Immature natural killer cell (primary cell): ENCODE measurements at regions not wholly inside any gene's neighbourhood (a gene's known extent, or its start where the extent isn't known, plus 50 kb on each side); places are given as distances from the start of the nearest gene placed in this dataset.
"Not testable (repeated sequence)": the region's sequence is repeated elsewhere in the genome, so short reads cannot be mapped to it uniquely, and the experiment has no call there.

ENCODE experiments used
- DNase-seq, 3 donors: peaks; one replicate each; pipeline ENCODE4 v3.0.0; 2022; ENCODE audit warnings: mixed read lengths in 1 of 3
- H3K27ac Mint-ChIP-seq, 6 donors: one replicate each; pipeline ENCODE4 v1.8.0; 2020; ENCODE audit warnings: mixed read lengths in 6 of 6, mild to moderate bottlenecking in 5 of 6, inconsistent platforms in 4 of 6, moderate library complexity in 3 of 6
- H3K27me3 Mint-ChIP-seq, 3 donors: one replicate each; pipeline ENCODE4 v1.8.0; 2020 to 2021; ENCODE audit warnings: low read depth in 3 of 3, mild to moderate bottlenecking in 3 of 3, mixed read lengths in 3 of 3, moderate library complexity in 3 of 3, inconsistent platforms in 1 of 3
- H3K36me3 Mint-ChIP-seq, 3 donors: one replicate each; pipeline ENCODE4 v1.8.0; 2020; ENCODE audit warnings: mixed read lengths in 3 of 3, inconsistent platforms in 2 of 3, mild to moderate bottlenecking in 2 of 3
- H3K4me1 Mint-ChIP-seq, 2 donors: one replicate each; pipeline ENCODE4 v1.8.0; 2020; ENCODE audit warnings: inconsistent platforms in 2 of 2, mild to moderate bottlenecking in 2 of 2, mixed read lengths in 2 of 2, moderate library complexity in 1 of 2
- H3K4me3 Mint-ChIP-seq, 5 donors: one replicate each; pipeline ENCODE4 v1.8.0; 2020; ENCODE audit warnings: mild to moderate bottlenecking in 5 of 5, mixed read lengths in 5 of 5, inconsistent platforms in 3 of 5, moderate library complexity in 3 of 5
- H3K9me3 Mint-ChIP-seq, 6 donors: one replicate each; pipeline ENCODE4 v1.8.0; 2020; ENCODE audit warnings: mild to moderate bottlenecking in 6 of 6, mixed read lengths in 6 of 6, inconsistent platforms in 4 of 6, moderate library complexity in 3 of 6

GRCh38 chr10:6843481-6843881, 263.4 kb upstream of the PRKCQ start:
- DNase-seq, result peak in 1 of 3 donors; percentile 9
- Mint-ChIP-seq H3K4me3 (no peak overlapping the region), H3K27ac (no peak overlapping the region), H3K9me3 (no peaks in the 10 kb centered on the region), H3K27me3 (peaks cover 0 to 13% (median 2%) of the 10 kb centered on the region in 3 donors), H3K4me1 (peaks cover 0 to 2% of the 10 kb centered on the region in 2 donors), H3K36me3 (no peaks in the 10 kb centered on the region)

DNA sequence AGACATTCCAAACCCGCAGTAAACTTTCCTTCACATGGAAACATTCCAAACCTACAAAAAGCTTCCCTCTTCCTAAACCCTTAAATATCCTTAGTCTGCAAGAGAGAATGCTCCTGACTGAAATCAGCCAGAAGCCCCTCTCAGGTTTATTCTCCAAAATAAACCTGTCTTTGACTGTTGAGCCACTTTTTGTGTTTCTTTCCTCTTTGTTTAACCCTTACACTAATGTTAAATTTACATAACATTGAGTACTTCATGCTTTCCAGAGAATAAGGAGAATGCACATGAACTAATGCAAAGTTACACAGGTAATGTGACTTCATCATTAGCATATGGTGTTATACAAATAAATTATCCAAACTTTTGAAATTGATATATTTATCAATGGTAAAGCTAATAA, 262.6 kb upstream of the PRKCQ start:
- no peak overlapping the region for H3K4me3 Mint-ChIP-seq
- no peaks in the 10 kb centered on the region for H3K36me3 Mint-ChIP-seq
- H3K27me3 Mint-ChIP-seq, result peaks cover 0 to 13% (median 2%) of the 10 kb centered on the region in 3 donors
- peaks cover 0 to 2% of the 10 kb centered on the region in 2 donors for H3K4me1 Mint-ChIP-seq
- no peak overlapping the region for H3K27ac Mint-ChIP-seq
- no peaks in the 10 kb centered on the region for H3K9me3 Mint-ChIP-seq
- DNase-seq, result no peak

DNA sequence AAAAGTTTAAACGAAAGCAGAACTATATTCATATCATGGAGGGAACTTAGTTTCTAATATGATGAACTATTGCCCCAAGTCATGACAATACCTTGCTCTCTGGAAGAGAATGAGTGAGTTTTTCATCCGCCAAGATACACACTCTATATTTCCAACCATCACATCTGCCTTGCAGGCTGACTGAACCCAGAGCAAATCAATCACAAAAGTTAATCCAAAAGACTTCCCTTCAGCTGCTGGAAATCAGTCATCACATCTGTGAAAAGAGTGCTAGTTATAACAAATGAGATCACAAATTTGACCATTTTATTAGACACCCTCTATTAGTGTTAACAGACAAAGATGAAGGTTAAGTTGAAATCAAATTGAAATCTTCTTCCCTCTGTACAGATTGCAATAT, 261.7 kb upstream of the PRKCQ start:
- no peaks in the 10 kb centered on the region for H3K36me3 Mint-ChIP-seq
- peaks cover 0 to 11% (median 2%) of the 10 kb centered on the region in 3 donors for H3K27me3 Mint-ChIP-seq
- H3K4me3 Mint-ChIP-seq, result no peak overlapping the region
- no peak for DNase-seq
- no peak overlapping the region for H3K27ac Mint-ChIP-seq
- peaks cover 0 to 2% of the 10 kb centered on the region in 2 donors for H3K4me1 Mint-ChIP-seq
- H3K9me3 Mint-ChIP-seq, result no peaks in the 10 kb centered on the region

GRCh38 chr10:6840766-6841165, 260.7 kb upstream of the PRKCQ start:
- Mint-ChIP-seq H3K36me3 (no peaks in the 10 kb centered on the region), H3K27me3 (peaks cover 0 to 10% (median 2%) of the 10 kb centered on the region in 3 donors), H3K4me1 (peaks cover 0 to 2% of the 10 kb centered on the region in 2 donors), H3K27ac (no peak overlapping the region), H3K4me3 (no peak overlapping the region), H3K9me3 (no peaks in the 10 kb centered on the region)
- DNase-seq, result no peak

DNA sequence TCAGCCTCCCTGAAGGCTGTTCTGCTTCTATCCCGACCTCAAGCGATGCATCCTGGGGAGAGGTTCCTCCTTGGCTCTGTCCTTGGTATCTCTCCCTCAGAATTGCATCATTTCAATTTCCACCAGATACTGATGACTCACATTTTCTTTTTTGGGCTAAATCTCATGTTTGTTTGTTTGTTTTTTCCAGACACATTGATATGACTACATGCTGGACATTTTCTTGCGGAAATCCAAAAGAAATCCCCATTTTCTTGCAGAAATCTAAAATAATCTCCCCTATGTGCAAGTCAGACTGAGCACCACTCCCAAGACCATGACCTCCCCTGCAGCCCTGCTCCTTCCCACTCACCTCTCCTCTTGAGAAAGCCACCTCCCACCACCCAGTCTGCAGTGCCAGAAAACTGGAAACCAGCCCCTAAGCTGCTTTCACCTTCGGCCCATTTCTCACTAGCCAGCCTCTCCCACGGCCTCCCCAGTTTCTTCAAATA, 260.2 kb upstream of the PRKCQ start:
- Mint-ChIP-seq H3K9me3 (no peaks in the 10 kb centered on the region), H3K27ac (no peak overlapping the region), H3K36me3 (no peaks in the 10 kb centered on the region), H3K4me3 (no peak overlapping the region), H3K4me1 (peaks cover 0 to 2% of the 10 kb centered on the region in 2 donors), H3K27me3 (peaks cover 0 to 10% (median 2%) of the 10 kb centered on the region in 3 donors)
- no peak for DNase-seq

DNA sequence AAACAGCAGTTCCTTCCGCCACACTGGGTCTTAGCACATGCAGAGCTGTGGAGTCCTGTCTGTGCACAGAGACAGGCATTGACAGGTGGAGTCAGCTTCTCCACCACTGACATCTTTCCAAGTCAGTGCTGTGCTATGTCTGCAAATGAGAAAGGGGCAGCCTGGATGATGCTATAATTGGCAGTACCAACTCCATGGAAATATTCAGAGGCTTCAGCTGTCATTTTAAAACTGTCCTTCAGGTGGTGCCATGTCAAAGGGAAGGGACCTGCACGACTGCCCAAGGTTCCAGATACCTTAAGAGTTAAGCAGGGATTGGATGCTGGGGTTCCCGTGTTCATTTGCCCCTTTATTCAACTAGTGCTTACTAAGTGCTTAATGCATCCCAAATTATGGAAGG, 258.0 kb upstream of the PRKCQ start:
- H3K4me1 Mint-ChIP-seq, result no peaks in the 10 kb centered on the region
- no peak overlapping the region for H3K4me3 Mint-ChIP-seq
- peaks cover 0 to 5% (median 2%) of the 10 kb centered on the region in 3 donors for H3K27me3 Mint-ChIP-seq
- no peaks in the 10 kb centered on the region for H3K36me3 Mint-ChIP-seq
- peak in 1 of 3 donors; percentile 10 for DNase-seq
- no peak overlapping the region for H3K27ac Mint-ChIP-seq
- no peaks in the 10 kb centered on the region for H3K9me3 Mint-ChIP-seq

DNA sequence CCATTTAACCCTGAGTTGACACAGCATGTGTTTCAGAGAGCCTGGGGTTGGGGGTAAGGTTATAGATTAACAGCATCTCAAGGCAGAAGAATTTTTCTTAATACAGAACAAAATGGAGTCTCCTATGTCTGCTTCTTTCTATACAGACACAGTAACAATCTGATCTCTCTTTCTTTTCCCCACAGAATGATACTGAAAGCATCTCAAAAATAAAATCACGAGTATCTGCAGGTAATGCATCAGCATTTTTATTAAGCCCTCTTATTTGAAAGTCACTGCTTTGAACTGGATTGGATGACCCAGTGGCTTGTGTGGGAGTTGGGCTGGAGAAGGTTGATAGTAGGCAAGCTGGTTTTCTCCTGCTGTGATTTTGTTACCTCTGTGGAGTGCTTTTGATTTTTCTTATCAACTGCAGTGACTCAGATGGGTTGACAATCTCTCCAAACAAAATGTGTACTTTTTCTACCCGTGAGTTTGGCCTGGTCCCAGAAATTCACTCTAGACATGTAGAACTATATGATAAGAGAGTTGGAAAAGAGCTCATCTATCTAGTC, 253.5 kb upstream of the PRKCQ start:
- Mint-ChIP-seq H3K27ac (no peak overlapping the region), H3K4me3 (no peak overlapping the region), H3K4me1 (no peaks in the 10 kb centered on the region), H3K27me3 (peaks cover 0 to 2% (median 0%) of the 10 kb centered on the region in 3 donors), H3K9me3 (no peaks in the 10 kb centered on the region), H3K36me3 (no peaks in the 10 kb centered on the region)
- DNase-seq, result no peak

GRCh38 chr10:6830981-6831380, 250.9 kb upstream of the PRKCQ start:
- H3K36me3 Mint-ChIP-seq, H3K4me3 Mint-ChIP-seq, H3K4me1 Mint-ChIP-seq, H3K27me3 Mint-ChIP-seq, DNase-seq, H3K27ac Mint-ChIP-seq, H3K9me3 Mint-ChIP-seq: not testable (repeated sequence)

DNA sequence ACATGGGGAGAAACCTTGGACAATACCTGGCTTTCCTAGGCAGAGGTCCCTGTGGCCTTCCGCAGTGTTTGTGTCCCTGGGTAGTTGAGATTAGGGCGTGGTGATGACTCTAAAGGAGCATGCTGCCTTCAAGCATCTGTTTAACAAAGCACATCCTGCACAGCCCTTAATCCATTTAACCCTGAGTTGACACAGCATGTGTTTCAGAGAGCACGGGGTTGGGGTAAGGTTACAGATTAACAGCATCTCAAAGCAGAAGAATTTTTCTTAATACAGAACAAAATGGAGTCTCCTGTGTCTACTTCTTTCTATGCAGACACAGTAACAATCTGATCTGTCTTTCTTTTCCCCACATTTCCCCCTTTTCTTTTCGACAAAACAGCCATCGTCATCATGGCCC, 244.7 kb upstream of the PRKCQ start:
- not testable (repeated sequence) for H3K27ac Mint-ChIP-seq, H3K36me3 Mint-ChIP-seq, H3K9me3 Mint-ChIP-seq, H3K4me3 Mint-ChIP-seq, H3K27me3 Mint-ChIP-seq, DNase-seq, H3K4me1 Mint-ChIP-seq

GRCh38 chr10:6823770-6824169, 243.7 kb upstream of the PRKCQ start:
- Mint-ChIP-seq H3K27ac (no peak overlapping the region), H3K4me3 (no peak overlapping the region), H3K36me3 (no peaks in the 10 kb centered on the region), H3K27me3 (peaks cover 2 to 8% (median 4%) of the 10 kb centered on the region in 3 donors), H3K9me3 (no peaks in the 10 kb centered on the region), H3K4me1 (no peaks in the 10 kb centered on the region)
- no peak for DNase-seq

DNA sequence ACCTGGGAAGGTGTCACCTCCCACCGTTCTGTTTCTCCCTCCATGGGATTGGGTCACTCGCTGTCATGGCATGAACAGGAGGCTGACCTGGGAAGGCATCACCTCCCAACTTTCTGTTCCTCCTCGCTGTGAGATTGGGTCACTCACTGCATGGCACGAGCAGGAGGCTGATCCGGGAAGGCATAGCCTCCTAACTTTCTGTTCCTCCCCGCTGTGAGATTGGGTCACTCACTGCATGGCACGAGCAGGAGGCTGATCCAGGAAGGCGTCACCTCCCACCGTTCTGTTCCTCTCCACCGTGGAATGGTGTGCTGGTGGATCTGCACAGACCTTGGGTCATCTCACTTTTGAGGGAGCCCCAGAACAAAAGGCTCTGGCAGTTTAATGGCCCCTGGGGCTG, 239.2 kb upstream of the PRKCQ start:
- no peak for DNase-seq
- no peaks in the 10 kb centered on the region for H3K9me3 Mint-ChIP-seq
- H3K36me3 Mint-ChIP-seq, result no peaks in the 10 kb centered on the region
- peak overlapping the region in 1 of 5 donors; percentile 4 for H3K4me3 Mint-ChIP-seq
- H3K27ac Mint-ChIP-seq, result no peak overlapping the region
- H3K4me1 Mint-ChIP-seq, result no peaks in the 10 kb centered on the region
- H3K27me3 Mint-ChIP-seq, result peaks cover 5 to 13% (median 10%) of the 10 kb centered on the region in 3 donors

DNA sequence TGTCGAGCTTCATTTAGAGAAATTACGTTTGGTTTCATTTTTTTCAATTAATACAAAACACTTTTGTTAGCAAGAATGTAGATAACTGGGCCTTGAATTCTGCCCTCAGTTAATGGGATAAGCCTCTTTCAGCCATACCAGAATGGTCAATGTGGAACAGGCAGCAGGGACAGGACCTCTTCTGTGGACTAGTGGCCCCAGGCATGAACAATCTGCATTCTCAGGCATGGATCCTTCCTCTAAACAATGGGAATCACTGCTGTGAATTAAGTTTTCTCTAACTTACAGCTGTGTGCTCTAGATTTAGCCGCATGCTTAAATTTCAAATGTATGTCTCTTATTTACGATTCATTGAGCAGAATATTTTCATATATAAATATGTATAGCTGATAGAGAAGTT, 237.7 kb upstream of the PRKCQ start:
- H3K27me3 Mint-ChIP-seq, result peaks cover 5 to 15% (median 10%) of the 10 kb centered on the region in 3 donors
- no peak for DNase-seq
- no peak overlapping the region for H3K4me3 Mint-ChIP-seq
- no peaks in the 10 kb centered on the region for H3K4me1 Mint-ChIP-seq
- no peak overlapping the region for H3K27ac Mint-ChIP-seq
- H3K36me3 Mint-ChIP-seq, result no peaks in the 10 kb centered on the region
- H3K9me3 Mint-ChIP-seq, result no peaks in the 10 kb centered on the region

DNA sequence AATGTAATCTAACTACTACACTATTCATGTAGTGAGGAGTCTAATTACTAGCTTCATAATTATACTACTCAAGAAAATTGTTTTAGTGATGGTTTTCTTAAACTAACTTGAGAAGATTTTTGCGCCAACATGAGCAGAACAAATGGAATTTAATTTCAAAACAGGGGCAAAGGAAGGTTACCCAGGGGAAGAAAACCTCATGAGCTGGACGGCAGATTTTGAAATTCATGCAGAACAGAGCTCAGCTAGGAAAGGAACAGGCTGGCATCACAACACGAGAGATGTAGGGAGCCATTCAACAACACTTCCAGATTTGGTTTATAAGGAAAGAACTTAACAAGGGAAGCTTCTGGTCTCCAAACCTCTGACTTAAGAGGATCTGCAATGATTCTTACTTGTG, 235.3 kb upstream of the PRKCQ start:
- peaks cover 5 to 20% (median 10%) of the 10 kb centered on the region in 3 donors for H3K27me3 Mint-ChIP-seq
- H3K27ac Mint-ChIP-seq, result no peak overlapping the region
- H3K36me3 Mint-ChIP-seq, result no peaks in the 10 kb centered on the region
- no peak overlapping the region for H3K4me3 Mint-ChIP-seq
- no peaks in the 10 kb centered on the region for H3K9me3 Mint-ChIP-seq
- H3K4me1 Mint-ChIP-seq, result no peaks in the 10 kb centered on the region
- no peak for DNase-seq

DNA sequence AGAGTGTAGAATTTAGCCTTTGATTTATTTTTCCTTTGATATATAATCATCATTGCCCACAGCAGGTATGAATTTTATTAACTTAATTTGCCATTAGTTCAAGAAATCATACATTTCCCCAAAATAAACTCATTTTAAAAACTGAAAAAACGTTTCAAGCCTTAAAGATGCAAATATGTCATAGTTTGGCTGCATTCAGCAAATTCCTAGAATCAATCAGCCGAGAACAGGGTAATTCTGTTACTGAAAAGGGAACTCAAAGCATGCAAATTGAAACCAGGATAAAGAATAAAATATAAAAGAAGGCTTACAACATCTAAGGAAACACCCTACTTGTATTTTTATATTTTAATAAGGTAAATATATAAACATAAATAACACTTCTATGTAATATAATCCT, 233.8 kb upstream of the PRKCQ start:
- Mint-ChIP-seq H3K4me3 (no peak overlapping the region), H3K27me3 (peaks cover 6 to 17% (median 9%) of the 10 kb centered on the region in 3 donors), H3K9me3 (peaks cover 0 to 2% (median 0%) of the 10 kb centered on the region in 6 donors), H3K36me3 (no peaks in the 10 kb centered on the region), H3K4me1 (no peaks in the 10 kb centered on the region), H3K27ac (no peak overlapping the region)
- no peak for DNase-seq

DNA sequence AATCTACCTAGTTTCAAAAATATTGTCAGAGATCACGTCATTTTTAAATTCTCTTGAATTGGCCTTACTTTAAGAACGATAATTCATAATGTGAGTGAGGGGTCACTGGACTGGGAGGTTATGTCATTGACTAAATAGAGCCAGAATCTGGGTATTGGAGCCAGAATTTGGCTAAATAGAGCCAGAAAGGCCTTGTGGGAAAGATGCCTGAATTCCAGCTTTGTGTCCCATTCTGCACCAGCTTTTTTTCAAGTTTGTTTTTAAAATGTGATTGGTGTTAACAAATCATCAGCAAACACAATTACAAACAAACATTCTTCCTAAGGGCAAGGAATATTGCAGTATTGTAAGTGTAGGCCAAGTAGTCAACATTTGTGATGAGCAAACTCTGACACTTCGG, 233.2 kb upstream of the PRKCQ start:
- H3K36me3 Mint-ChIP-seq, result no peaks in the 10 kb centered on the region
- no peaks in the 10 kb centered on the region for H3K4me1 Mint-ChIP-seq
- H3K9me3 Mint-ChIP-seq, result peaks cover 0 to 2% (median 0%) of the 10 kb centered on the region in 6 donors
- H3K27me3 Mint-ChIP-seq, result peaks cover 6 to 17% (median 7%) of the 10 kb centered on the region in 3 donors
- H3K27ac Mint-ChIP-seq, result no peak overlapping the region
- no peak overlapping the region for H3K4me3 Mint-ChIP-seq
- no peak for DNase-seq
